ENCODE measurements at regions not wholly inside any gene's neighbourhood (a gene's known extent, or its start where the extent isn't known, plus 50 kb on each side); places are given as distances from the start of the nearest gene placed in this dataset.

- DNase-seq (ENCODE audit: low read depth in 1 of 2, low spot score in 1 of 2), result no peak
Observed at GRCh38 chr5:57857696-57858095, 375.1 kb upstream of the ACTBL2 start.

- DNase-seq (ENCODE audit: low read depth in 1 of 2, low spot score in 1 of 2), result no peak
Observed at GRCh38 chr5:57855831-57856230, 373.2 kb upstream of the ACTBL2 start.

GRCh38 chr5:57853929-57854697 lies 371.5 kb upstream of the ACTBL2 start:
- no peak for DNase-seq (ENCODE audit: low read depth in 1 of 2, low spot score in 1 of 2)

- no peak for DNase-seq (ENCODE audit: low read depth in 1 of 2, low spot score in 1 of 2)
Observed at GRCh38 chr5:57850109-57850508, 367.5 kb upstream of the ACTBL2 start.

GRCh38 chr5:57845025-57845424 lies 362.4 kb upstream of the ACTBL2 start:
- DNase-seq (ENCODE audit: low read depth in 1 of 2, low spot score in 1 of 2), result no peak

- no peak for DNase-seq (ENCODE audit: low read depth in 1 of 2, low spot score in 1 of 2)
Observed at GRCh38 chr5:57844410-57844809, 361.8 kb upstream of the ACTBL2 start.

- no peak for DNase-seq (ENCODE audit: low read depth in 1 of 2, low spot score in 1 of 2)
Observed at GRCh38 chr5:57843059-57843367, 360.4 kb upstream of the ACTBL2 start.

- no peak for DNase-seq (ENCODE audit: low read depth in 1 of 2, low spot score in 1 of 2)
Observed at GRCh38 chr5:57842364-57843058, 359.9 kb upstream of the ACTBL2 start.

- no peak for DNase-seq (ENCODE audit: low read depth in 1 of 2, low spot score in 1 of 2)
Observed at GRCh38 chr5:57841676-57842363, 359.2 kb upstream of the ACTBL2 start.

- no peak for DNase-seq (ENCODE audit: low read depth in 1 of 2, low spot score in 1 of 2)
Observed at GRCh38 chr5:57839437-57840079, 356.9 kb upstream of the ACTBL2 start.

- no peak for DNase-seq (ENCODE audit: low read depth in 1 of 2, low spot score in 1 of 2)
Observed at GRCh38 chr5:57839025-57839424, 356.4 kb upstream of the ACTBL2 start.

GRCh38 chr5:57836921-57837320 lies 354.3 kb upstream of the ACTBL2 start:
- no peak for DNase-seq (ENCODE audit: low read depth in 1 of 2, low spot score in 1 of 2)

- DNase-seq (ENCODE audit: low read depth in 1 of 2, low spot score in 1 of 2), result no peak
Observed at GRCh38 chr5:57836331-57836730, 353.7 kb upstream of the ACTBL2 start.

GRCh38 chr5:57834829-57835608 lies 352.4 kb upstream of the ACTBL2 start:
- no peak for DNase-seq (ENCODE audit: low read depth in 1 of 2, low spot score in 1 of 2)

GRCh38 chr5:57833489-57833888 lies 350.9 kb upstream of the ACTBL2 start:
- no peak for DNase-seq (ENCODE audit: low read depth in 1 of 2, low spot score in 1 of 2)

GRCh38 chr5:57832875-57833274 lies 350.3 kb upstream of the ACTBL2 start:
- no peak for DNase-seq (ENCODE audit: low read depth in 1 of 2, low spot score in 1 of 2)

GRCh38 chr5:57831932-57832331 lies 349.3 kb upstream of the ACTBL2 start:
- DNase-seq (ENCODE audit: low read depth in 1 of 2, low spot score in 1 of 2), result no peak

- no peak for DNase-seq (ENCODE audit: low read depth in 1 of 2, low spot score in 1 of 2)
Observed at GRCh38 chr5:57831090-57831489, 348.5 kb upstream of the ACTBL2 start.

- no peak for DNase-seq (ENCODE audit: low read depth in 1 of 2, low spot score in 1 of 2)
Observed at GRCh38 chr5:57828221-57828620, 345.6 kb upstream of the ACTBL2 start.

- DNase-seq (ENCODE audit: low read depth in 1 of 2, low spot score in 1 of 2), result no peak
Observed at GRCh38 chr5:57825031-57825686, 342.5 kb upstream of the ACTBL2 start.

- no peak for DNase-seq (ENCODE audit: low read depth in 1 of 2, low spot score in 1 of 2)
Observed at GRCh38 chr5:57824623-57825022, 342.0 kb upstream of the ACTBL2 start.
